Endothelial cell of umbilical vein (primary cell): ENCODE measurements at regions not wholly inside any gene's neighbourhood (a gene's known extent, or its start where the extent isn't known, plus 50 kb on each side); places are given as distances from the start of the nearest gene placed in this dataset.

Experiments
- BruUV-seq: library from RNA; stranded (reverse); fragments of 400-500 nt; replicated peaks from 2 replicates; lab custom pipeline; 2021; lab: Mats Ljungman, UMichigan
- CTCF ChIA-PET: fragments of 300-600, 350-600 bp; sonication (Branson Sonifier 250); formaldehyde crosslinking; loops from one replicate; lab custom pipeline; 2021; ENCODE audit warnings: antibody characterized with exemption, inconsistent platforms; lab: Charles Lee
- POLR2A ChIA-PET: fragments of 300-600, 350-600 bp; sonication (Branson Sonifier 250); formaldehyde crosslinking; loops from one replicate; lab custom pipeline; 2021; ENCODE audit warnings: antibody characterized with exemption, inconsistent platforms; lab: Charles Lee
- DNase-seq: peaks from one replicate; pipeline ENCODE4 v3.0.0-alpha.2; 2011; ENCODE audit warnings: low read depth, low spot score
- FAIRE-seq: peaks from 2 replicates; lab custom pipeline; 2011; peaks lifted over from hg19 to GRCh38; lab: Jason Lieb, UNC
- H2AFZ ChIP-seq: 2 replicates; pipeline ENCODE4 v1.6.0; 2012; ENCODE audit warnings: low read depth, low read length, control low read depth, inconsistent platforms
- H3K27ac ChIP-seq: 2 replicates; pipeline ENCODE4 v1.5.1; 2011; ENCODE audit warnings: low read depth, mild to moderate bottlenecking, control low read depth, low read length, moderate library complexity; ENCODE audit not compliant: insufficient read depth
- H3K27me3 ChIP-seq, 2 experiments: 2 replicates each; pipeline versions ENCODE4 v1.6.0 to v1.6.1; 2011; ENCODE audit warnings: low read length in 2 of 2, mixed read lengths in 1 of 2; ENCODE audit not compliant: control insufficient read depth in 2 of 2, insufficient read depth in 2 of 2
- H3K36me3 ChIP-seq, 2 experiments: 2 replicates in 1 of 2; 3 replicates in 1 of 2; pipeline ENCODE4 v1.5.1; 2011; ENCODE audit warnings: low read length in 2 of 2, mild to moderate bottlenecking in 1 of 2, moderate library complexity in 1 of 2; ENCODE audit not compliant: control insufficient read depth in 2 of 2, insufficient read depth in 2 of 2; ENCODE audit errors: extremely low read depth in 1 of 2
- H3K4me1 ChIP-seq: 3 replicates; pipeline ENCODE4 v1.5.1; 2011; ENCODE audit warnings: mild to moderate bottlenecking, low read length; ENCODE audit not compliant: control insufficient read depth, insufficient read depth; ENCODE audit errors: extremely low read depth
- H3K4me2 ChIP-seq: 2 replicates; pipeline ENCODE4 v1.6.1; 2011; ENCODE audit warnings: low read length, control low read depth, mixed read lengths; ENCODE audit not compliant: insufficient read depth
- H3K4me3 ChIP-seq, 3 experiments: fragments of 200-600 bp in 1 of 3; sonication (generic), shearing (Covaris generic) in 1 of 3; replicated peaks in 1 of 3; 2 replicates each; pipeline ENCODE4 v1.5.1; 2011 to 2016; ENCODE audit warnings: control low read depth in 3 of 3, low read length in 3 of 3, mild to moderate bottlenecking in 2 of 3, inconsistent platforms in 1 of 3, low read depth in 1 of 3, moderate library complexity in 1 of 3; ENCODE audit not compliant: insufficient read depth in 1 of 3
- H3K79me2 ChIP-seq: 2 replicates; pipeline ENCODE4 v1.6.0; 2012; ENCODE audit warnings: low read length, inconsistent platforms; ENCODE audit not compliant: control insufficient read depth, insufficient read depth
- H3K9ac ChIP-seq: replicated peaks from 2 replicates; pipeline ENCODE3; 2011; ENCODE audit warnings: low read length, control low read depth; ENCODE audit not compliant: insufficient read depth; ENCODE audit errors: extremely low read depth
- H3K9me1 ChIP-seq: replicated peaks from 3 replicates; pipeline ENCODE4 v1.6.0; 2011; ENCODE audit warnings: mild to moderate bottlenecking, low read length; ENCODE audit not compliant: control insufficient read depth, insufficient read depth; ENCODE audit errors: extremely low read depth
- H3K9me3 ChIP-seq: replicated peaks from 2 replicates; pipeline ENCODE4 v1.5.1; 2012; ENCODE audit warnings: low read length, inconsistent platforms; ENCODE audit not compliant: control insufficient read depth, insufficient read depth
- H4K20me1 ChIP-seq: replicated peaks from 2 replicates; pipeline ENCODE3; 2011; ENCODE audit warnings: mild to moderate bottlenecking, low read length; ENCODE audit not compliant: control insufficient read depth, insufficient read depth; ENCODE audit errors: extremely low read depth
- EZH2 ChIP-seq: IDR thresholded peaks from 2 replicates; pipeline ENCODE4 v1.6.1; 2012; ENCODE audit warnings: borderline replicate concordance, low read depth, mild to moderate bottlenecking, moderate library complexity, low read length, inconsistent platforms; ENCODE audit not compliant: severe bottlenecking
- FOS ChIP-seq: IDR thresholded peaks from 2 replicates; pipeline ENCODE4 v1.6.1; 2011; ENCODE audit warnings: mild to moderate bottlenecking, low read length, moderate library complexity, borderline replicate concordance; ENCODE audit not compliant: insufficient read depth
- GATA2 ChIP-seq: IDR thresholded peaks from 2 replicates; pipeline ENCODE4 v1.7.0; 2011; ENCODE audit warnings: low read depth, mild to moderate bottlenecking, moderate library complexity, mixed read lengths, low read length; ENCODE audit not compliant: insufficient read length, insufficient read depth
- JUN ChIP-seq: IDR thresholded peaks from 2 replicates; pipeline ENCODE4 v1.6.1; 2011; ENCODE audit warnings: borderline replicate concordance, low read depth; ENCODE audit not compliant: insufficient read length, insufficient read depth
- MYC ChIP-seq: IDR thresholded peaks from one replicate; pipeline ENCODE4 v1.6.1; 2011; ENCODE audit warnings: mild to moderate bottlenecking, low read depth, low read length
- POLR2A ChIP-seq: IDR thresholded peaks from 2 replicates; pipeline ENCODE4 v1.6.1; 2012; ENCODE audit warnings: low read depth, mild to moderate bottlenecking, control low read depth, low read length
- POLR2AphosphoS5 ChIP-seq: IDR thresholded peaks from 2 replicates; pipeline ENCODE4 v1.6.1; 2012; ENCODE audit warnings: low read depth, mild to moderate bottlenecking, control low read depth, low read length, moderate library complexity; ENCODE audit not compliant: insufficient read depth
- dilution Hi-C: fragments of 300-500 bp; cut with MboI; formaldehyde crosslinking; loops from one replicate; pipeline ENCODE4 v1.15.0; 2019; ENCODE audit warnings: low sequenced_read_pairs; ENCODE audit not compliant: extremely low pct_ligation_motif_present
- intact Hi-C: fragments of 100-400 bp; cut with micrococcal nuclease; formaldehyde crosslinking; loops from one replicate; pipeline ENCODE4 v1.10.0; 2022
- TF ChIP-seq, protein P1 (sequence below), 2 donors: IDR thresholded peaks; 1 replicate in 1 of 2; 2 replicates in 1 of 2; pipeline ENCODE4 v1.5.1; 2011; ENCODE audit warnings: low read length in 2 of 2, mild to moderate bottlenecking in 2 of 2, moderate library complexity in 2 of 2, control low read depth in 1 of 2, inconsistent platforms in 1 of 2, low read depth in 1 of 2; ENCODE audit not compliant: insufficient read depth in 1 of 2; ENCODE audit errors: extremely low read depth in 1 of 2
- TF ChIP-seq, protein P2 (sequence below): IDR thresholded peaks from 2 replicates; pipeline ENCODE4 v1.6.1; 2011; ENCODE audit not compliant: insufficient read depth, insufficient read length

GRCh38 chr3:104298662-104299061 is 1068.0 kb upstream of the ALCAM start:
- TF ChIP-seq FOS: no peak
- TF ChIP-seq GATA2: no peak
- TF ChIP-seq, protein P1, sequence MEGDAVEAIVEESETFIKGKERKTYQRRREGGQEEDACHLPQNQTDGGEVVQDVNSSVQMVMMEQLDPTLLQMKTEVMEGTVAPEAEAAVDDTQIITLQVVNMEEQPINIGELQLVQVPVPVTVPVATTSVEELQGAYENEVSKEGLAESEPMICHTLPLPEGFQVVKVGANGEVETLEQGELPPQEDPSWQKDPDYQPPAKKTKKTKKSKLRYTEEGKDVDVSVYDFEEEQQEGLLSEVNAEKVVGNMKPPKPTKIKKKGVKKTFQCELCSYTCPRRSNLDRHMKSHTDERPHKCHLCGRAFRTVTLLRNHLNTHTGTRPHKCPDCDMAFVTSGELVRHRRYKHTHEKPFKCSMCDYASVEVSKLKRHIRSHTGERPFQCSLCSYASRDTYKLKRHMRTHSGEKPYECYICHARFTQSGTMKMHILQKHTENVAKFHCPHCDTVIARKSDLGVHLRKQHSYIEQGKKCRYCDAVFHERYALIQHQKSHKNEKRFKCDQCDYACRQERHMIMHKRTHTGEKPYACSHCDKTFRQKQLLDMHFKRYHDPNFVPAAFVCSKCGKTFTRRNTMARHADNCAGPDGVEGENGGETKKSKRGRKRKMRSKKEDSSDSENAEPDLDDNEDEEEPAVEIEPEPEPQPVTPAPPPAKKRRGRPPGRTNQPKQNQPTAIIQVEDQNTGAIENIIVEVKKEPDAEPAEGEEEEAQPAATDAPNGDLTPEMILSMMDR (IDR thresholded peaks at IDR 0.05; ENCODE audit: extremely low read depth in 1 of 2, insufficient read depth in 1 of 2, low read depth in 1 of 2, low read length in 2 of 2): no peak
- FAIRE-seq (no peak), DNase-seq (no peak)
- dilution Hi-C loops (no loop called here), intact Hi-C loops (no loop called here)
- CTCF ChIA-PET: no interaction called here
- POLR2A ChIA-PET: no interaction called here
- no peaks in the 10 kb centered on the region for H3K9me3 ChIP-seq
- no peaks in the 10 kb centered on the region for H3K36me3 ChIP-seq
- no peaks in the 10 kb centered on the region for H3K79me2 ChIP-seq
- H3K9me1 ChIP-seq: no peaks in the 10 kb centered on the region
- no peaks in the 10 kb centered on the region for H4K20me1 ChIP-seq
- H3K9ac ChIP-seq: no peak overlapping the region
- no peaks in the 10 kb centered on the region for H3K27me3 ChIP-seq
- no peak overlapping the region for H3K27ac ChIP-seq
- no peak overlapping the region for H3K4me3 ChIP-seq
- H3K4me1 ChIP-seq: no peaks in the 10 kb centered on the region
- no peak overlapping the region for H3K4me2 ChIP-seq
- BruUV-seq: no TSS peak
- no peak overlapping the region for H2AFZ ChIP-seq

GRCh38 chr3:104316118-104316517 is 1050.6 kb upstream of the ALCAM start:
- Histone ChIP-seq H3K27ac (no peak overlapping the region), H3K79me2 (no peaks in the 10 kb centered on the region), H3K36me3 (no peaks in the 10 kb centered on the region), H3K4me3 (no peak overlapping the region), H4K20me1 (no peaks in the 10 kb centered on the region), H2AFZ (no peak overlapping the region), H3K4me2 (no peak overlapping the region), H3K9me1 (no peaks in the 10 kb centered on the region), H3K9ac (no peak overlapping the region), H3K9me3 (no peaks in the 10 kb centered on the region), H3K4me1 (no peaks in the 10 kb centered on the region), H3K27me3 (no peaks in the 10 kb centered on the region)
- dilution Hi-C loops: no loop called here
- FAIRE-seq (no peak), DNase-seq (no peak)
- POLR2A ChIA-PET: no interaction called here
- BruUV-seq: no TSS peak
- CTCF ChIA-PET: no interaction called here
- TF ChIP-seq MYC (no peak), POLR2AphosphoS5 (no peak), FOS (no peak), POLR2A (no peak), GATA2 (no peak), EZH2 (no peak), JUN (no peak)
- TF ChIP-seq, protein P2, sequence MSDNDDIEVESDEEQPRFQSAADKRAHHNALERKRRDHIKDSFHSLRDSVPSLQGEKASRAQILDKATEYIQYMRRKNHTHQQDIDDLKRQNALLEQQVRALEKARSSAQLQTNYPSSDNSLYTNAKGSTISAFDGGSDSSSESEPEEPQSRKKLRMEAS: no peak
- TF ChIP-seq, protein P1 (IDR thresholded peaks at IDR 0.05; ENCODE audit: extremely low read depth in 1 of 2, insufficient read depth in 1 of 2, low read depth in 1 of 2, low read length in 2 of 2): no peak
- intact Hi-C loops: no loop called here
